ENCODE measurements at regions not wholly inside any gene's neighbourhood (a gene's known extent, or its start where the extent isn't known, plus 50 kb on each side); places are given as distances from the start of the nearest gene placed in this dataset.

DNA sequence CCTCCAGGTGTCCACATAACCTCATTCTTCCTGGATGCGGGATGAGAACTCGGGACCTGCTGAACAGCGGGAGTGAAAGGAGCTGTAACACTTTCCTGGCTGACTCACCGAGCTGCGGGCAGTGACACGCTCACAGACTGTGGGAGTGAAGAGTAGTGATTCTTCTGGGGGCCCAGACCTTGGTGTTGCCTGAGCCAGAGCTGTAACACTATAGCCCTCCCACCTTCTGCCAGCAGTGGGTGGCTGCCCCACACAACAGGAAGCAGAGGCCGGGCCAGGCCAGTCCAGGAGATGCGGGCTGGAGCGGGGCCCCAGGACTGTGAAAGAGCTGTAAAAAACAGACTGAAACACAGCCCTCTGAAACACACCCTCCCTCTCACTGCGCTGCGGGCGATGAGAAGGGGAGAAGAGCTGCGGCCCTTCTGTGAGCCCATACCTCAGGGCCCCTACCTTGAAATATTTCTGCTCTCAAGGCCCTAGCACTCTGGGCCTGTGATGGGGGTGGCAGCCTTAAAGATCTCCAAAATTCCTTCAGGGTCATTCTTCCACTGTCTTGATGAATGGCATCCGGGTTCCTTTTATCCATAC lies 464.0 kb upstream of the CCDC54 start:
- TF ChIP-seq, protein P1, sequence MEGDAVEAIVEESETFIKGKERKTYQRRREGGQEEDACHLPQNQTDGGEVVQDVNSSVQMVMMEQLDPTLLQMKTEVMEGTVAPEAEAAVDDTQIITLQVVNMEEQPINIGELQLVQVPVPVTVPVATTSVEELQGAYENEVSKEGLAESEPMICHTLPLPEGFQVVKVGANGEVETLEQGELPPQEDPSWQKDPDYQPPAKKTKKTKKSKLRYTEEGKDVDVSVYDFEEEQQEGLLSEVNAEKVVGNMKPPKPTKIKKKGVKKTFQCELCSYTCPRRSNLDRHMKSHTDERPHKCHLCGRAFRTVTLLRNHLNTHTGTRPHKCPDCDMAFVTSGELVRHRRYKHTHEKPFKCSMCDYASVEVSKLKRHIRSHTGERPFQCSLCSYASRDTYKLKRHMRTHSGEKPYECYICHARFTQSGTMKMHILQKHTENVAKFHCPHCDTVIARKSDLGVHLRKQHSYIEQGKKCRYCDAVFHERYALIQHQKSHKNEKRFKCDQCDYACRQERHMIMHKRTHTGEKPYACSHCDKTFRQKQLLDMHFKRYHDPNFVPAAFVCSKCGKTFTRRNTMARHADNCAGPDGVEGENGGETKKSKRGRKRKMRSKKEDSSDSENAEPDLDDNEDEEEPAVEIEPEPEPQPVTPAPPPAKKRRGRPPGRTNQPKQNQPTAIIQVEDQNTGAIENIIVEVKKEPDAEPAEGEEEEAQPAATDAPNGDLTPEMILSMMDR (IDR thresholded peaks at IDR 0.05 in 4 of 5, conservative IDR thresholded peaks at IDR 0.05 in 1 of 5) = no peak
- TF ChIP-seq POLR2A (IDR thresholded peaks at IDR 0.05) = no peak
